ENCODE measurements at regions not wholly inside any gene's neighbourhood (a gene's known extent, or its start where the extent isn't known, plus 50 kb on each side); places are given as distances from the start of the nearest gene placed in this dataset.
A peak's percentile ranks its signal among the peaks of the same experiment; 100 is the strongest.
"Not testable (repeated sequence)": the region's sequence is repeated elsewhere in the genome, so short reads cannot be mapped to it uniquely, and the experiment has no call there.

- DNase-seq (ENCODE audit: extremely low spot score, unreplicated experiment): no peak
- no peaks in the 10 kb centered on the region for H3K4me1 Mint-ChIP-seq (ENCODE audit: unreplicated experiment)
- TF ChIP-seq CTCF (IDR thresholded peaks at IDR 0.05): no peak
Observed at GRCh38 chr14:106690333-106690891, 1164.0 kb downstream of the TMEM121 start.

GRCh38 chr14:106691601-106692291 lies 1165.4 kb downstream of the TMEM121 start:
- Mint-ChIP-seq H3K4me1 (ENCODE audit: unreplicated experiment) (no peaks in the 10 kb centered on the region), H3K36me3 (ENCODE audit: unreplicated experiment) (no peaks in the 10 kb centered on the region), H3K9me3 (ENCODE audit: unreplicated experiment) (peaks cover 20% of the 10 kb centered on the region), H3K27me3 (ENCODE audit: unreplicated experiment) (no peaks in the 10 kb centered on the region), H3K4me3 (ENCODE audit: unreplicated experiment) (no peak overlapping the region), H3K27ac (ENCODE audit: unreplicated experiment) (no peak overlapping the region)
- DNase-seq (ENCODE audit: extremely low spot score, unreplicated experiment): peak; percentile 85
- peak; percentile 18 for TF ChIP-seq CTCF (IDR thresholded peaks at IDR 0.05)

More at GRCh38 chr14:106690333-106690891, 1164.0 kb downstream of the TMEM121 start:
- peaks cover 23% of the 10 kb centered on the region for H3K9me3 Mint-ChIP-seq (ENCODE audit: unreplicated experiment)
- H3K4me3 Mint-ChIP-seq (ENCODE audit: unreplicated experiment): no peak overlapping the region
- H3K27ac Mint-ChIP-seq (ENCODE audit: unreplicated experiment): no peak overlapping the region
- H3K27me3 Mint-ChIP-seq (ENCODE audit: unreplicated experiment): no peaks in the 10 kb centered on the region
- H3K36me3 Mint-ChIP-seq (ENCODE audit: unreplicated experiment): no peaks in the 10 kb centered on the region

- no peak overlapping the region for H3K4me3 Mint-ChIP-seq (ENCODE audit: unreplicated experiment)
- peaks cover 17% of the 10 kb centered on the region for H3K9me3 Mint-ChIP-seq (ENCODE audit: unreplicated experiment)
- no peaks in the 10 kb centered on the region for H3K27me3 Mint-ChIP-seq (ENCODE audit: unreplicated experiment)
- DNase-seq (ENCODE audit: extremely low spot score, unreplicated experiment): no peak
- H3K27ac Mint-ChIP-seq (ENCODE audit: unreplicated experiment): no peak overlapping the region
- H3K4me1 Mint-ChIP-seq (ENCODE audit: unreplicated experiment): no peaks in the 10 kb centered on the region
- no peak for TF ChIP-seq CTCF (IDR thresholded peaks at IDR 0.05)
- H3K36me3 Mint-ChIP-seq (ENCODE audit: unreplicated experiment): no peaks in the 10 kb centered on the region
Observed at GRCh38 chr14:106694638-106695393, 1168.4 kb downstream of the TMEM121 start.

- H3K9me3 Mint-ChIP-seq (ENCODE audit: unreplicated experiment): peaks cover 13% of the 10 kb centered on the region
- not testable (repeated sequence) for H3K27me3 Mint-ChIP-seq (ENCODE audit: unreplicated experiment); H3K36me3 Mint-ChIP-seq (ENCODE audit: unreplicated experiment); H3K4me3 Mint-ChIP-seq (ENCODE audit: unreplicated experiment); H3K4me1 Mint-ChIP-seq (ENCODE audit: unreplicated experiment); DNase-seq (ENCODE audit: extremely low spot score, unreplicated experiment); H3K27ac Mint-ChIP-seq (ENCODE audit: unreplicated experiment)
Observed at GRCh38 chr14:106698620-106699267, 1172.4 kb downstream of the TMEM121 start.

GRCh38 chr14:106703651-106704050 lies 1177.3 kb downstream of the TMEM121 start:
- not testable (repeated sequence) for H3K4me3 Mint-ChIP-seq (ENCODE audit: unreplicated experiment); H3K27ac Mint-ChIP-seq (ENCODE audit: unreplicated experiment); H3K27me3 Mint-ChIP-seq (ENCODE audit: unreplicated experiment); H3K4me1 Mint-ChIP-seq (ENCODE audit: unreplicated experiment); DNase-seq (ENCODE audit: extremely low spot score, unreplicated experiment); H3K36me3 Mint-ChIP-seq (ENCODE audit: unreplicated experiment)
- H3K9me3 Mint-ChIP-seq (ENCODE audit: unreplicated experiment): peaks cover 13% of the 10 kb centered on the region

GRCh38 chr14:106706488-106706887 lies 1180.1 kb downstream of the TMEM121 start:
- H3K9me3 Mint-ChIP-seq (ENCODE audit: unreplicated experiment); H3K27me3 Mint-ChIP-seq (ENCODE audit: unreplicated experiment); H3K4me1 Mint-ChIP-seq (ENCODE audit: unreplicated experiment); DNase-seq (ENCODE audit: extremely low spot score, unreplicated experiment); H3K27ac Mint-ChIP-seq (ENCODE audit: unreplicated experiment); H3K36me3 Mint-ChIP-seq (ENCODE audit: unreplicated experiment); H3K4me3 Mint-ChIP-seq (ENCODE audit: unreplicated experiment): not testable (repeated sequence)

GRCh38 chr14:106710187-106710586 lies 1183.8 kb downstream of the TMEM121 start:
- H3K27ac Mint-ChIP-seq (ENCODE audit: unreplicated experiment); H3K4me3 Mint-ChIP-seq (ENCODE audit: unreplicated experiment); H3K27me3 Mint-ChIP-seq (ENCODE audit: unreplicated experiment); H3K36me3 Mint-ChIP-seq (ENCODE audit: unreplicated experiment); DNase-seq (ENCODE audit: extremely low spot score, unreplicated experiment); H3K4me1 Mint-ChIP-seq (ENCODE audit: unreplicated experiment): not testable (repeated sequence)
- peaks cover 12% of the 10 kb centered on the region for H3K9me3 Mint-ChIP-seq (ENCODE audit: unreplicated experiment)

GRCh38 chr14:106712513-106712912 lies 1186.1 kb downstream of the TMEM121 start:
- H3K36me3 Mint-ChIP-seq (ENCODE audit: unreplicated experiment): not testable (repeated sequence)

More at GRCh38 chr14:106712513-106712912, 1186.1 kb downstream of the TMEM121 start:
- not testable (repeated sequence) for H3K4me1 Mint-ChIP-seq (ENCODE audit: unreplicated experiment); H3K27me3 Mint-ChIP-seq (ENCODE audit: unreplicated experiment); H3K9me3 Mint-ChIP-seq (ENCODE audit: unreplicated experiment); H3K27ac Mint-ChIP-seq (ENCODE audit: unreplicated experiment); DNase-seq (ENCODE audit: extremely low spot score, unreplicated experiment); H3K4me3 Mint-ChIP-seq (ENCODE audit: unreplicated experiment)

Data from osteocyte (in vitro differentiated cells).